GM12875 (cell line): ENCODE measurements at regions not wholly inside any gene's neighbourhood (a gene's known extent, or its start where the extent isn't known, plus 50 kb on each side); places are given as distances from the start of the nearest gene placed in this dataset.

Source experiments
- H3K4me3 ChIP-seq: one replicate; pipeline ENCODE4 v1.5.1; 2011; ENCODE audit warnings: low read depth, low read length, control low read depth
- CTCF ChIP-seq: IDR thresholded peaks from 2 replicates; pipeline ENCODE4 v1.5.1; 2011; ENCODE audit warnings: low read depth, mild to moderate bottlenecking, control low read depth, inconsistent platforms, low read length, moderate library complexity, borderline replicate concordance; ENCODE audit not compliant: insufficient read depth

- no peak overlapping the region for H3K4me3 ChIP-seq
- no peak for TF ChIP-seq CTCF
Measured at GRCh38 chr11:16460508-16460907, 104.2 kb upstream of the SOX6 start.

GRCh38 chr11:16456366-16456765, 100.0 kb upstream of the SOX6 start:
- H3K4me3 ChIP-seq = no peak overlapping the region
- TF ChIP-seq CTCF = no peak

- TF ChIP-seq CTCF = no peak
Measured at GRCh38 chr11:16454289-16454863, 98.0 kb upstream of the SOX6 start.

GRCh38 chr11:16448123-16448717, 91.9 kb upstream of the SOX6 start:
- H3K4me3 ChIP-seq = no peak overlapping the region
- TF ChIP-seq CTCF = no peak

More at GRCh38 chr11:16454289-16454863, 98.0 kb upstream of the SOX6 start:
- H3K4me3 ChIP-seq = no peak overlapping the region

GRCh38 chr11:16441461-16441860, 85.1 kb upstream of the SOX6 start:
- no peak for TF ChIP-seq CTCF
- H3K4me3 ChIP-seq = no peak overlapping the region

GRCh38 chr11:16440136-16440535, 83.8 kb upstream of the SOX6 start:
- TF ChIP-seq CTCF = no peak
- no peak overlapping the region for H3K4me3 ChIP-seq

- TF ChIP-seq CTCF = no peak
- no peak overlapping the region for H3K4me3 ChIP-seq
Measured at GRCh38 chr11:16434036-16434435, 77.7 kb upstream of the SOX6 start.
